ENCODE measurements at regions not wholly inside any gene's neighbourhood (a gene's known extent, or its start where the extent isn't known, plus 50 kb on each side); places are given as distances from the start of the nearest gene placed in this dataset.

GRCh38 chr3:83934192-83935021, 1024.4 kb upstream of the CADM2 start (continued):
- TF ChIP-seq ZNF212 (CRISPR knock-in tag; IDR thresholded peaks at IDR 0.05) (no peak), JUND (IDR thresholded peaks at IDR 0.05; ENCODE audit: borderline replicate concordance, low read depth, low read length) (no peak), JUND (tag; IDR thresholded peaks at IDR 0.05; ENCODE audit: borderline replicate concordance, low read depth, low read length) (no peak), PCBP1 (IDR thresholded peaks at IDR 0.05; ENCODE audit: low read depth, low read length, poor library complexity, severe bottlenecking) (no peak)

DNA sequence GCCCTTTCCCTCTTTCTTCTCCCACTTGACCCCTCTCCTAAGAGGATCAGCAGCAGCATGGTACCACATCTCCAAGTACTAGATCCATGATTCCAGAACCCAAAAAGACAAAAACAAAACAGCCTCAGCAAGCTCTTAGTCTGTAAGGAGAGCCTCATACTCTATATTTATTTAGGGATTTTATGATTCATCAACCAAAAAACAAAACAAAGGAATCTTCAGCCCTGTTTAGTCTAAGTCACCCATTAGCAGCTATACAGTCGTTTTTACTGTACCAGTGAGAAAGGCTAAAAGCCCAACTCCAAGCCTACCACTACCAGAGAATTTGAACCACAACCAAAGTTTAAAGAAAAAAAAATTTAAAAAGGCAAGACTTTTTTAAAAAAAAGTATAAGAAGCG, 1020.3 kb upstream of the CADM2 start:
- no peaks in the 10 kb centered on the region for H4K20me1 ChIP-seq (replicated peaks; ENCODE audit: control insufficient read depth, insufficient read depth, low read length)
- H3K9me1 ChIP-seq (ENCODE audit: control insufficient read depth, insufficient read depth, low read length) = no peaks in the 10 kb centered on the region
- H3K27me3 ChIP-seq (ENCODE audit: control insufficient read depth in 2 of 2, insufficient read depth in 2 of 2, low read length in 2 of 2) = no peaks in the 10 kb centered on the region
- DNase-seq (ENCODE audit: extremely low read depth in 1 of 4, low spot score in 3 of 4) = no peak
- H3K27ac ChIP-seq (ENCODE audit: extremely low read depth, low read depth, low read length) = no peak overlapping the region
- H3K4me3 ChIP-seq = no peak overlapping the region
- intact Hi-C loops (cut with micrococcal nuclease) = no loop called here
- H3K9ac ChIP-seq (ENCODE audit: insufficient read depth in 1 of 2, low read depth in 2 of 2, low read length in 2 of 2) = no peak overlapping the region
- ChIA-PET CTCF (ENCODE audit: low intra/inter-chr PET ratio) (no interaction called here), POLR2A (no interaction called here)
- no peak for ATAC-seq
- H3K4me2 ChIP-seq (ENCODE audit: insufficient read depth, low read length) = no peak overlapping the region
- TF ChIP-seq POU5F1 (IDR thresholded peaks at IDR 0.05; ENCODE audit: borderline replicate concordance, low read depth, low read length, partially characterized antibody) (no peak), GATA2 (CRISPR knock-in tag; IDR thresholded peaks at IDR 0.05) (no peak)
- no peaks in the 10 kb centered on the region for H3K79me2 ChIP-seq (ENCODE audit: control insufficient read depth, insufficient read depth, low read length)
- H3K4me1 ChIP-seq (replicated peaks in 1 of 2; ENCODE audit: control insufficient read depth in 2 of 2, insufficient read depth in 2 of 2, low read length in 2 of 2) = no peaks in the 10 kb centered on the region
- in situ Hi-C loops (cut with MboI) = no loop called here
- H3K36me3 ChIP-seq (ENCODE audit: control insufficient read depth, insufficient read depth, low read length) = no peaks in the 10 kb centered on the region
- no peak for FAIRE-seq
- BruUV-seq (replicated peaks) = no TSS peak
- H2AFZ ChIP-seq (ENCODE audit: low read depth, low read length) = no peak overlapping the region
- no peaks in the 10 kb centered on the region for H3K9me3 ChIP-seq (replicated peaks; ENCODE audit: control insufficient read depth, insufficient read depth, low read depth, low read length)
- WGBS (ENCODE audit: insufficient coverage, low coverage, missing lambda C conversion rate) = 8% methylated on average over 2 of the region's 2 CpGs

Data from K562 (cell line).